Caco-2 (cell line): ENCODE measurements at regions not wholly inside any gene's neighbourhood (a gene's known extent, or its start where the extent isn't known, plus 50 kb on each side); places are given as distances from the start of the nearest gene placed in this dataset.

Experiments used
- BruUV-seq: library from RNA; stranded (reverse); fragments of 400-500 nt; replicated peaks from 2 replicates; lab custom pipeline; 2021; lab: Mats Ljungman, UMichigan
- CTCF ChIA-PET: fragments of 300-600 bp; sonication (Branson Sonifier 250); formaldehyde crosslinking; loops from one replicate; lab custom pipeline; 2022; ENCODE audit warnings: antibody characterized with exemption; lab: Charles Lee
- POLR2A ChIA-PET: fragments of 300-600 bp; sonication (Branson Sonifier 250); formaldehyde crosslinking; loops from one replicate; lab custom pipeline; 2022; ENCODE audit warnings: antibody characterized with exemption; lab: Charles Lee
- DNase-seq, 2 experiments: peaks; one replicate each; pipeline versions ENCODE4 v3.0.0 to v3.0.0-alpha.2; 2020 to 2022
- H3K27me3 ChIP-seq: replicated peaks from 2 replicates; pipeline ENCODE4 v1.6.0; 2011; ENCODE audit warnings: low read length; ENCODE audit not compliant: control insufficient read depth, insufficient read depth
- H3K36me3 ChIP-seq: 2 replicates; pipeline ENCODE4 v1.5.1; 2011; ENCODE audit warnings: low read length; ENCODE audit not compliant: control insufficient read depth, insufficient read depth
- H3K4me1 ChIP-seq: fragments of 250-450 bp; sonication (Bioruptor Pico); 2 replicates; pipeline ENCODE4 v1.5.1; 2020; ENCODE audit warnings: mild to moderate bottlenecking
- H3K4me3 ChIP-seq: 2 replicates; pipeline ENCODE4 v1.5.1; 2011; ENCODE audit warnings: low read depth, mild to moderate bottlenecking, control low read depth, low read length
- H3K9me3 ChIP-seq: fragments of 250-450 bp; sonication (Bioruptor Pico); 2 replicates; pipeline ENCODE4 v1.5.1; 2020; ENCODE audit warnings: mild to moderate bottlenecking, moderate library complexity
- H3K27ac Mint-ChIP-seq: one replicate; pipeline ENCODE4 v1.8.0; 2022; ENCODE audit warnings: mixed read lengths; ENCODE audit not compliant: unreplicated experiment
- H3K27me3 Mint-ChIP-seq: one replicate; pipeline ENCODE4 v1.8.0; 2022; ENCODE audit warnings: mixed read lengths; ENCODE audit not compliant: insufficient read depth, unreplicated experiment
- H3K36me3 Mint-ChIP-seq: one replicate; pipeline ENCODE4 v1.8.0; 2022; ENCODE audit warnings: mild to moderate bottlenecking, mixed read lengths; ENCODE audit not compliant: insufficient read depth, unreplicated experiment
- H3K4me1 Mint-ChIP-seq: one replicate; pipeline ENCODE4 v1.8.0; 2022; ENCODE audit warnings: low read depth, mixed read lengths; ENCODE audit not compliant: unreplicated experiment
- H3K4me3 Mint-ChIP-seq: one replicate; pipeline ENCODE4 v1.8.0; 2022; ENCODE audit warnings: mild to moderate bottlenecking, moderate library complexity, mixed read lengths; ENCODE audit not compliant: unreplicated experiment
- H3K9me3 Mint-ChIP-seq: one replicate; pipeline ENCODE4 v1.8.0; 2022; ENCODE audit warnings: mixed read lengths; ENCODE audit not compliant: unreplicated experiment
- CTCF ChIP-seq, 2 experiments: fragments of 200-600 bp in 1 of 2; IDR thresholded peaks; 1 replicate in 1 of 2; 2 replicates in 1 of 2; pipeline versions ENCODE4 v1.5.1 to v1.8.0; 2011 to 2022; ENCODE audit warnings: antibody characterized with exemption in 1 of 2, control low read depth in 1 of 2, inconsistent platforms in 1 of 2, low read depth in 1 of 2, low read length in 1 of 2, mild to moderate bottlenecking in 1 of 2, moderate library complexity in 1 of 2; ENCODE audit not compliant: insufficient read depth in 1 of 2, severe bottlenecking in 1 of 2, unreplicated experiment in 1 of 2
- intact Hi-C: fragments of 100-400 bp; cut with micrococcal nuclease; formaldehyde crosslinking; loops from one replicate; pipeline ENCODE4 v1.10.0; 2022; ENCODE audit not compliant: unreplicated experiment

- peaks cover 6% of the 10 kb centered on the region; the same call in 1 of the 2 replicates for H3K9me3 ChIP-seq
- intact Hi-C loops: no loop called here
- ChIA-PET POLR2A (no interaction called here), CTCF (no interaction called here)
- Mint-ChIP-seq H3K36me3 (no peaks in the 10 kb centered on the region), H3K27me3 (no peaks in the 10 kb centered on the region), H3K9me3 (peaks cover 17% of the 10 kb centered on the region), H3K4me3 (no peak overlapping the region), H3K27ac (no peak overlapping the region), H3K4me1 (no peaks in the 10 kb centered on the region)
- no peaks in the 10 kb centered on the region for H3K4me1 ChIP-seq
- H3K36me3 ChIP-seq: no peaks in the 10 kb centered on the region
- TF ChIP-seq CTCF (IDR thresholded peaks at IDR 0.05; ENCODE audit: insufficient read depth in 1 of 2, low read depth in 1 of 2, low read length in 1 of 2, severe bottlenecking in 1 of 2, unreplicated experiment in 1 of 2): no peak
- BruUV-seq: no TSS peak
- H3K4me3 ChIP-seq: no peak overlapping the region
- H3K27me3 ChIP-seq: no peaks in the 10 kb centered on the region
- no peak for DNase-seq
Measured at GRCh38 chr20:12331236-12331635, 413.5 kb downstream of the BTBD3 start.

GRCh38 chr20:12337601-12338000 is 419.9 kb downstream of the BTBD3 start:
- Mint-ChIP-seq H3K4me1 (no peaks in the 10 kb centered on the region), H3K9me3 (peaks cover 8% of the 10 kb centered on the region), H3K36me3 (no peaks in the 10 kb centered on the region), H3K4me3 (no peak overlapping the region), H3K27me3 (peaks cover 5% of the 10 kb centered on the region), H3K27ac (no peak overlapping the region)
- no peaks in the 10 kb centered on the region for H3K9me3 ChIP-seq
- ChIA-PET POLR2A (no interaction called here), CTCF (no interaction called here)
- H3K27me3 ChIP-seq: no peaks in the 10 kb centered on the region
- H3K4me3 ChIP-seq: no peak overlapping the region
- intact Hi-C loops: no loop called here
- BruUV-seq: no TSS peak
- DNase-seq: no peak
- H3K4me1 ChIP-seq: no peaks in the 10 kb centered on the region
- H3K36me3 ChIP-seq: no peaks in the 10 kb centered on the region
- no peak for TF ChIP-seq CTCF (IDR thresholded peaks at IDR 0.05; ENCODE audit: insufficient read depth in 1 of 2, low read depth in 1 of 2, low read length in 1 of 2, severe bottlenecking in 1 of 2, unreplicated experiment in 1 of 2)

DNA sequence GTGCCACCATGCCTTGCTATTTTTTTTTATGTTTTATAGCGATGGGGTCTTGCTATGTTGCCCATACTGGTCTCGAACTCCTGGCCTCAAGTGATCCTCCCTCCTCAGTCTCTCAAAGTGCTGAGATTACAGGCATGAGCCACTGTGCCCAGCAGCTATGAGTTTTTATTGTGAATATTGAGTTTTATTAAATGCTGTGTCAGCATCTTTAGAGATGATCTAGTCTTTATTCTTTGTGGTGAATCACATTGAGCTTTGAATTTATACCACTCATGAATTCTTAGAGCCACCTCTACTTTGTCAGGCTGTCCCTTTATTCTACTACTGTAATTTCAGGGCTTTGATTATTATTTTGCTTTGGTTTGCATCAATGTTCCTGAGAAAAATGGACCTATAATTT is 428.3 kb downstream of the BTBD3 start:
- no TSS peak for BruUV-seq

More for the DNA sequence above, 428.3 kb downstream of the BTBD3 start:
- no peaks in the 10 kb centered on the region for H3K9me3 ChIP-seq
- H3K4me3 ChIP-seq: no peak overlapping the region
- no peaks in the 10 kb centered on the region for H3K36me3 Mint-ChIP-seq
- H3K27me3 ChIP-seq: no peaks in the 10 kb centered on the region; the same call in 1 of the 2 replicates
- peaks cover 5% of the 10 kb centered on the region for H3K27me3 Mint-ChIP-seq
- no peaks in the 10 kb centered on the region for H3K36me3 ChIP-seq
- no peaks in the 10 kb centered on the region for H3K4me1 ChIP-seq
- DNase-seq: no peak
- ChIA-PET POLR2A (no interaction called here), CTCF (no interaction called here)
- no peak for TF ChIP-seq CTCF (IDR thresholded peaks at IDR 0.05; ENCODE audit: insufficient read depth in 1 of 2, low read depth in 1 of 2, low read length in 1 of 2, severe bottlenecking in 1 of 2, unreplicated experiment in 1 of 2)
- H3K4me3 Mint-ChIP-seq: no peak overlapping the region
- peaks cover 15% of the 10 kb centered on the region for H3K9me3 Mint-ChIP-seq
- H3K27ac Mint-ChIP-seq: no peak overlapping the region
- intact Hi-C loops: no loop called here
- no peaks in the 10 kb centered on the region for H3K4me1 Mint-ChIP-seq
